Liver (tissue), 3 donors: ENCODE measurements at regions not wholly inside any gene's neighbourhood (a gene's known extent, or its start where the extent isn't known, plus 50 kb on each side); places are given as distances from the start of the nearest gene placed in this dataset.

ENCODE experiments used
- ATF3 ChIP-seq: IDR thresholded peaks from 2 replicates; pipeline ENCODE4 v1.6.1; 2016; ENCODE audit warnings: antibody characterized with exemption
- HNF4A ChIP-seq, 2 donors: conservative IDR thresholded peaks; 2 replicates each; pipeline ENCODE4 v1.6.1; 2016; ENCODE audit warnings: antibody characterized with exemption in 2 of 2, mild to moderate bottlenecking in 2 of 2
- JUND ChIP-seq, 2 donors: IDR thresholded peaks; 2 replicates each; pipeline ENCODE4 v1.6.1; 2016; ENCODE audit warnings: antibody characterized with exemption in 2 of 2
- MAX ChIP-seq: IDR thresholded peaks from 2 replicates; pipeline ENCODE4 v1.6.1; 2016; ENCODE audit warnings: antibody characterized with exemption
- RAD21 ChIP-seq, 2 donors: IDR thresholded peaks; 2 replicates each; pipeline ENCODE4 v1.6.1; 2016; ENCODE audit warnings: antibody characterized with exemption in 2 of 2, mild to moderate bottlenecking in 2 of 2
- SP1 ChIP-seq: IDR thresholded peaks from 2 replicates; pipeline ENCODE4 v1.6.1; 2018; ENCODE audit warnings: antibody characterized with exemption, mild to moderate bottlenecking
- TAF1 ChIP-seq: conservative IDR thresholded peaks from 2 replicates; pipeline ENCODE4 v1.6.1; 2016; ENCODE audit warnings: antibody characterized with exemption, mild to moderate bottlenecking
- YY1 ChIP-seq: IDR thresholded peaks from 2 replicates; pipeline ENCODE4 v1.6.1; 2016; ENCODE audit warnings: antibody characterized with exemption, mild to moderate bottlenecking
- ZBTB33 ChIP-seq: IDR thresholded peaks from 2 replicates; pipeline ENCODE4 v1.6.1; 2016; ENCODE audit warnings: antibody characterized with exemption
- TF ChIP-seq, protein P1 (sequence below): fragments of 150-350 bp; IDR thresholded peaks from 2 replicates; pipeline ENCODE4 v1.5.1; 2017; ENCODE audit warnings: improper control_type of control experiment, low read depth, low read length; ENCODE audit not compliant: missing input control
- donor health status: healthy.
- donor health status: healthy.

- TF ChIP-seq JUND (IDR thresholded peaks at IDR 0.05): no peak
- no peak for TF ChIP-seq HNF4A (conservative IDR thresholded peaks at IDR 0.05)
- TF ChIP-seq, protein P1, sequence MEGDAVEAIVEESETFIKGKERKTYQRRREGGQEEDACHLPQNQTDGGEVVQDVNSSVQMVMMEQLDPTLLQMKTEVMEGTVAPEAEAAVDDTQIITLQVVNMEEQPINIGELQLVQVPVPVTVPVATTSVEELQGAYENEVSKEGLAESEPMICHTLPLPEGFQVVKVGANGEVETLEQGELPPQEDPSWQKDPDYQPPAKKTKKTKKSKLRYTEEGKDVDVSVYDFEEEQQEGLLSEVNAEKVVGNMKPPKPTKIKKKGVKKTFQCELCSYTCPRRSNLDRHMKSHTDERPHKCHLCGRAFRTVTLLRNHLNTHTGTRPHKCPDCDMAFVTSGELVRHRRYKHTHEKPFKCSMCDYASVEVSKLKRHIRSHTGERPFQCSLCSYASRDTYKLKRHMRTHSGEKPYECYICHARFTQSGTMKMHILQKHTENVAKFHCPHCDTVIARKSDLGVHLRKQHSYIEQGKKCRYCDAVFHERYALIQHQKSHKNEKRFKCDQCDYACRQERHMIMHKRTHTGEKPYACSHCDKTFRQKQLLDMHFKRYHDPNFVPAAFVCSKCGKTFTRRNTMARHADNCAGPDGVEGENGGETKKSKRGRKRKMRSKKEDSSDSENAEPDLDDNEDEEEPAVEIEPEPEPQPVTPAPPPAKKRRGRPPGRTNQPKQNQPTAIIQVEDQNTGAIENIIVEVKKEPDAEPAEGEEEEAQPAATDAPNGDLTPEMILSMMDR: no peak
- no peak for TF ChIP-seq TAF1
- TF ChIP-seq ATF3: no peak
- TF ChIP-seq MAX: no peak
- TF ChIP-seq ZBTB33: no peak
- no peak for TF ChIP-seq SP1
- no peak for TF ChIP-seq YY1
- no peak for TF ChIP-seq RAD21 (IDR thresholded peaks at IDR 0.05)
Observed at GRCh38 chr4:66693694-66694093, 851.6 kb downstream of the CENPC start.
